Esophagus muscularis mucosa (tissue), 3 donors: ENCODE measurements at regions not wholly inside any gene's neighbourhood (a gene's known extent, or its start where the extent isn't known, plus 50 kb on each side); places are given as distances from the start of the nearest gene placed in this dataset.

Experiments
- POLR2A ChIP-seq: fragments of 450-650 bp; IDR thresholded peaks from one replicate; pipeline ENCODE4 v1.6.1; 2017; ENCODE audit warnings: antibody characterized with exemption, moderate library complexity, mild to moderate bottlenecking, low read depth
- POLR2AphosphoS5 ChIP-seq, 2 donors: sonication (generic); formaldehyde crosslinking; IDR thresholded peaks; one replicate each; pipeline ENCODE4 v1.6.1; 2017; ENCODE audit warnings: antibody characterized with exemption in 2 of 2
- TF ChIP-seq, protein P1 (sequence below), 3 experiments: fragments of 200-600 bp in 2 of 3; fragments of 450-650 bp in 1 of 3; sonication (generic) in 2 of 3; IDR thresholded peaks; one replicate each; pipeline ENCODE4 v1.5.1; 2017 to 2019; ENCODE audit warnings: antibody characterized with exemption in 3 of 3, mild to moderate bottlenecking in 2 of 3, moderate library complexity in 1 of 3

- TF ChIP-seq, protein P1, sequence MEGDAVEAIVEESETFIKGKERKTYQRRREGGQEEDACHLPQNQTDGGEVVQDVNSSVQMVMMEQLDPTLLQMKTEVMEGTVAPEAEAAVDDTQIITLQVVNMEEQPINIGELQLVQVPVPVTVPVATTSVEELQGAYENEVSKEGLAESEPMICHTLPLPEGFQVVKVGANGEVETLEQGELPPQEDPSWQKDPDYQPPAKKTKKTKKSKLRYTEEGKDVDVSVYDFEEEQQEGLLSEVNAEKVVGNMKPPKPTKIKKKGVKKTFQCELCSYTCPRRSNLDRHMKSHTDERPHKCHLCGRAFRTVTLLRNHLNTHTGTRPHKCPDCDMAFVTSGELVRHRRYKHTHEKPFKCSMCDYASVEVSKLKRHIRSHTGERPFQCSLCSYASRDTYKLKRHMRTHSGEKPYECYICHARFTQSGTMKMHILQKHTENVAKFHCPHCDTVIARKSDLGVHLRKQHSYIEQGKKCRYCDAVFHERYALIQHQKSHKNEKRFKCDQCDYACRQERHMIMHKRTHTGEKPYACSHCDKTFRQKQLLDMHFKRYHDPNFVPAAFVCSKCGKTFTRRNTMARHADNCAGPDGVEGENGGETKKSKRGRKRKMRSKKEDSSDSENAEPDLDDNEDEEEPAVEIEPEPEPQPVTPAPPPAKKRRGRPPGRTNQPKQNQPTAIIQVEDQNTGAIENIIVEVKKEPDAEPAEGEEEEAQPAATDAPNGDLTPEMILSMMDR (IDR thresholded peaks at IDR 0.05): no peak
- TF ChIP-seq POLR2AphosphoS5 (IDR thresholded peaks at IDR 0.05): no peak
- TF ChIP-seq POLR2A: no peak
Observed at GRCh38 chr18:30491815-30492551, 550.6 kb downstream of the DSC3 start.
